GM06990 (cell line): ENCODE measurements at regions not wholly inside any gene's neighbourhood (a gene's known extent, or its start where the extent isn't known, plus 50 kb on each side); places are given as distances from the start of the nearest gene placed in this dataset.
"Not testable (repeated sequence)": the region's sequence is repeated elsewhere in the genome, so short reads cannot be mapped to it uniquely, and the experiment has no call there.

ENCODE experiments used
- DNase-seq: peaks from one replicate; pipeline ENCODE4 v3.0.0-alpha.2; 2011; ENCODE audit not compliant: insufficient read length; ENCODE audit errors: extremely low read depth
- H3K27me3 ChIP-seq: replicated peaks from 2 replicates; pipeline ENCODE4 v1.6.0; 2011; ENCODE audit warnings: low read length; ENCODE audit not compliant: control insufficient read depth, insufficient read depth
- H3K36me3 ChIP-seq: 2 replicates; pipeline ENCODE4 v1.5.1; 2011; ENCODE audit warnings: low read length; ENCODE audit not compliant: control insufficient read depth, insufficient read depth
- H3K4me3 ChIP-seq: replicated peaks from 2 replicates; pipeline ENCODE4 v1.5.1; 2011; ENCODE audit warnings: low read depth, mild to moderate bottlenecking, control low read depth, low read length
- TF ChIP-seq, protein P1 (sequence below): IDR thresholded peaks from 2 replicates; pipeline ENCODE4 v1.5.1; 2011; ENCODE audit warnings: low read length, control low read depth, mild to moderate bottlenecking, inconsistent platforms; ENCODE audit not compliant: insufficient read depth, poor library complexity, severe bottlenecking

GRCh38 chr11:42777776-42778175 lies 534.0 kb upstream of the API5 start:
- no peak for DNase-seq
- TF ChIP-seq, protein P1, sequence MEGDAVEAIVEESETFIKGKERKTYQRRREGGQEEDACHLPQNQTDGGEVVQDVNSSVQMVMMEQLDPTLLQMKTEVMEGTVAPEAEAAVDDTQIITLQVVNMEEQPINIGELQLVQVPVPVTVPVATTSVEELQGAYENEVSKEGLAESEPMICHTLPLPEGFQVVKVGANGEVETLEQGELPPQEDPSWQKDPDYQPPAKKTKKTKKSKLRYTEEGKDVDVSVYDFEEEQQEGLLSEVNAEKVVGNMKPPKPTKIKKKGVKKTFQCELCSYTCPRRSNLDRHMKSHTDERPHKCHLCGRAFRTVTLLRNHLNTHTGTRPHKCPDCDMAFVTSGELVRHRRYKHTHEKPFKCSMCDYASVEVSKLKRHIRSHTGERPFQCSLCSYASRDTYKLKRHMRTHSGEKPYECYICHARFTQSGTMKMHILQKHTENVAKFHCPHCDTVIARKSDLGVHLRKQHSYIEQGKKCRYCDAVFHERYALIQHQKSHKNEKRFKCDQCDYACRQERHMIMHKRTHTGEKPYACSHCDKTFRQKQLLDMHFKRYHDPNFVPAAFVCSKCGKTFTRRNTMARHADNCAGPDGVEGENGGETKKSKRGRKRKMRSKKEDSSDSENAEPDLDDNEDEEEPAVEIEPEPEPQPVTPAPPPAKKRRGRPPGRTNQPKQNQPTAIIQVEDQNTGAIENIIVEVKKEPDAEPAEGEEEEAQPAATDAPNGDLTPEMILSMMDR: no peak
- Histone ChIP-seq H3K27me3 (no peaks in the 10 kb centered on the region), H3K4me3 (no peak overlapping the region), H3K36me3 (no peaks in the 10 kb centered on the region)

DNA sequence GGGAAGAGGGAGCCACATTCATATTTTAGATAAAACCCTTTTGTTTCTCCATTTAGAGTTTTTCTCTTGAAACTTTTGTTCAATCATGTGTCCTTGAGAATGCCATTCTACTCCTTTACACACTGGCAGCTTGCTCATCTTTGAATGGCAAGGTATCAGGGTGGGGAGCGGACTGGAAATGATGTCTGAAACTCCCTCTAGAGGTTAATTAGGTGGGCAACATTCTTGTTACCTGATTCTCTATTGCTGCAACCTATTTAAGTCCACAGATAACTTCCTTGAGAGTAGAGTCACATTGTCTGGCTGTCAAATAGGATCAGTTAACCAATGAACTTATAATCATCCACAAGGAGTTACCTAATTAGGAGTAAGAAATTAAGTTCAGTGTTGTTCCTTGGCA lies 533.6 kb upstream of the API5 start:
- no peaks in the 10 kb centered on the region for H3K36me3 ChIP-seq
- TF ChIP-seq, protein P1: no peak
- H3K4me3 ChIP-seq: no peak overlapping the region
- DNase-seq: no peak
- H3K27me3 ChIP-seq: no peaks in the 10 kb centered on the region

DNA sequence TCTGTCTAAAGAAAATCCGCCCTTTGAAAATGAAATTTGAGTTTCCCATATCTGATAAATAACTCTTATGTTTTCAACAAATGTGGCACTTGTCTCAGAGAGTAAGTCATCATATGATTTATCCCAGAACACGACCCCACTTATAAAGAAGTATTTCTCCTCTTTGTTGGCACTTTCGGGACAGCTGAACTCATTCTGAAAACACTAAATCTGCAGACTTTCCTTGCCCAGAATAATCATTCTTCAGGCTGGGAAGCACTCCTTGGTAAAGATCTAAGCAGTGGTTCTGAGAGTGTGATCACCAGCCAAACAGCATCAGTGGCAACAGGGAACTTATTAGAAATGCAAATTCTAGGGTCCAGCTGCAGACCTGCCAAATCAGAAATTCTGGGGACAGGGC lies 532.2 kb upstream of the API5 start:
- Histone ChIP-seq H3K36me3 (no peaks in the 10 kb centered on the region), H3K27me3 (no peaks in the 10 kb centered on the region), H3K4me3 (no peak overlapping the region)
- TF ChIP-seq, protein P1: no peak
- DNase-seq: no peak

- Histone ChIP-seq H3K4me3 (no peak overlapping the region), H3K27me3 (no peaks in the 10 kb centered on the region), H3K36me3 (no peaks in the 10 kb centered on the region)
- DNase-seq: no peak
- TF ChIP-seq, protein P1: no peak
Measured at GRCh38 chr11:42786981-42787380, 524.8 kb upstream of the API5 start.

DNA sequence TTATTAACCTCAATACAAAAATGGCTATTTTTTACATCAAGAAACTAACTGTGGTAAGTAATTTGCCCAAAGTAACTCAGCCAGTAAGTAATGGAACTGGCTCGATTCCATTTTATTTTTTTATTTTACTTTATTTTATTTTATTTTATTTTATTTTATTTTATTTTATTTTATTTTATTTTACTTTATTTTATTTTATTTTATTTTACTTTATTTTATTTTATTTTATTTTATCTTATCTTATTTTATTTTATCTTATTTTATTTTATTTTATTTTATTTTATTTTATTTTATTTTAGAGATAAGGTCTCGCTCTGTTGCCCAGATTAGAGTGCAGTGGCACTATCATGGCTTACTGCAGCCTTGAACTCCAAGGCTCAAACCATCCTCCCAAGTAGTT lies 516.3 kb upstream of the API5 start:
- not testable (repeated sequence) for H3K27me3 ChIP-seq, H3K36me3 ChIP-seq, DNase-seq, H3K4me3 ChIP-seq

DNA sequence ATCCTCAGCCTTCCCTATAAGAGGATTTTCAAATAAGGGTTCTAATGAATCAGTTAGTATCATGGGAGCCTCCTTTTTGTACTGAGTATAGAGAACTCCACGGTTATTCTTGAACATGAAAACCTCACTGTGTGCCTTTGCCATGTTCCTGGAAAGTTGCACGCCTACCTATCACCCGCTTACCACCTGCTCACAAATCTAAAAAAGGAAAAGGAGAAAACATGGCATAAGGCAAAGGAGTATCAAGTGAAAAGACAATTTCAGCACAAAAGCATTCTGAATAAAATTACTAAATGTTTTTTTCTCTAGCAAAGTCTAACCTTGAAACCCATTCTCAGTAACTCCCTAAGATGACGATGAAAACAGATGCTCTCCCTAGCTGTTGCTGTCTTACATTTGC lies 511.8 kb upstream of the API5 start:
- TF ChIP-seq, protein P1: no peak
- Histone ChIP-seq H3K36me3 (no peaks in the 10 kb centered on the region), H3K27me3 (no peaks in the 10 kb centered on the region), H3K4me3 (no peak overlapping the region)
- DNase-seq: no peak
